DMS 273 (cell line): ENCODE measurements at regions not wholly inside any gene's neighbourhood (a gene's known extent, or its start where the extent isn't known, plus 50 kb on each side); places are given as distances from the start of the nearest gene placed in this dataset.

Experiments
- DNase-seq: peaks from one replicate; lab custom pipeline; 2025; ENCODE audit not compliant: unreplicated experiment; lab: John Stamatoyannopoulos, UW

GRCh38 chr7:155213955-155214740 is 83.5 kb upstream of the INSIG1 start:
- peak; percentile 20 for DNase-seq

- DNase-seq = no peak
Measured at GRCh38 chr7:155215576-155216325, 81.9 kb upstream of the INSIG1 start.

- DNase-seq = no peak
Measured at GRCh38 chr7:155216475-155217272, 81.0 kb upstream of the INSIG1 start.

GRCh38 chr7:155217634-155218033 is 80.0 kb upstream of the INSIG1 start:
- DNase-seq = no peak

- DNase-seq = no peak
Measured at GRCh38 chr7:155218276-155219153, 79.2 kb upstream of the INSIG1 start.

- no peak for DNase-seq
Measured at GRCh38 chr7:155219154-155219531, 78.5 kb upstream of the INSIG1 start.

- no peak for DNase-seq
Measured at GRCh38 chr7:155219947-155220769, 77.5 kb upstream of the INSIG1 start.

GRCh38 chr7:155220903-155221302 is 76.8 kb upstream of the INSIG1 start:
- DNase-seq = no peak

- DNase-seq = no peak
Measured at GRCh38 chr7:155221547-155221946, 76.1 kb upstream of the INSIG1 start.

GRCh38 chr7:155222061-155222460 is 75.6 kb upstream of the INSIG1 start:
- peak; percentile 40 for DNase-seq

GRCh38 chr7:155222573-155222972 is 75.1 kb upstream of the INSIG1 start:
- peak; percentile 24 for DNase-seq

GRCh38 chr7:155223021-155223420 is 74.7 kb upstream of the INSIG1 start:
- no peak for DNase-seq

GRCh38 chr7:155223503-155223902 is 74.2 kb upstream of the INSIG1 start:
- DNase-seq = no peak

- DNase-seq = no peak
Measured at GRCh38 chr7:155224116-155224811, 73.4 kb upstream of the INSIG1 start.

GRCh38 chr7:155225095-155225494 is 72.6 kb upstream of the INSIG1 start:
- DNase-seq = no peak

- no peak for DNase-seq
Measured at GRCh38 chr7:155225516-155225915, 72.2 kb upstream of the INSIG1 start.

- no peak for DNase-seq
Measured at GRCh38 chr7:155226261-155227003, 71.2 kb upstream of the INSIG1 start.

- DNase-seq = peak; percentile 33
Measured at GRCh38 chr7:155227004-155227787, 70.5 kb upstream of the INSIG1 start.
